HG02981 (cell line): ENCODE measurements at regions not wholly inside any gene's neighbourhood (a gene's known extent, or its start where the extent isn't known, plus 50 kb on each side); places are given as distances from the start of the nearest gene placed in this dataset.
"Not testable (repeated sequence)": the region's sequence is repeated elsewhere in the genome, so short reads cannot be mapped to it uniquely, and the experiment has no call there.

Experiments
- ATAC-seq: cut with Tn5 transposase; IDR thresholded peaks from one replicate; pipeline ENCODE4 v1.9.1; 2021; ENCODE audit warnings: mild to moderate bottlenecking, moderate library complexity; ENCODE audit not compliant: unreplicated experiment

DNA sequence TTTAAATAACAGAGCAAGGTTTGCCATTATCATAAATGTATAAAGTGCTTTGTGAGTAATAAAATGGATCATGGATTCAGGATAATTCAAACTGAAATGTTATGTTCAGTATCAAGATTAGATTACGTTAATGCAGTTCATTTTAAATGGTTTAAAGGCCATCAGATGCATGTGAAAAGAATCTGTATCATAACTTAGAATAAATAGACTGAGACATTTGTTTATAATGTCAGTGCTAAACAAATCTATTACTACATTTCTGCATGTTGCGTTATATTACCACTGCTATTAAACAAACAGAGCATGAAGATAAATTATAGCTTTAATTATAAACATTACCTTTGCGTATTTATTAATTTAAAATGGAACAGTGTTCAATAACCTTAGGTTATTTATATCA, 160.2 kb downstream of the TOX3 start:
- no peak for ATAC-seq

DNA sequence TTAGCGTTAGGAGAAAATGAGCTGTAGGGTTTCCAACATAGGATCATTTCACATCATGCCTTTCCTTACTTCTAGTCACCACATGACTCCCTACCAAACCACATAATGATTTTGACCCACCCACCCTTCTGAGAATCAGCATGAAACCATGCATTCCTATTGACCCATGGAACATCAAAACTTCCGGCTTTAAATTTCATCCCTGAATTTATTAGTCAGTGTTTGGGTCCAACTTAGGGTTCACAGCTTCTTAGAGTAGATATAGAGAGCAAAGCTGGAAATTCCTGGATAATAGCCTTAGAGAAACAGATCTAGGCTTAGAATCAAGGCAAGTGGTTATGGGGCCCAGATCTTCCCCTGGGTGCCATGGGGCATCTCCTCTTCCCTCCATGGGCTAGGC, 162.6 kb downstream of the TOX3 start:
- no peak for ATAC-seq

DNA sequence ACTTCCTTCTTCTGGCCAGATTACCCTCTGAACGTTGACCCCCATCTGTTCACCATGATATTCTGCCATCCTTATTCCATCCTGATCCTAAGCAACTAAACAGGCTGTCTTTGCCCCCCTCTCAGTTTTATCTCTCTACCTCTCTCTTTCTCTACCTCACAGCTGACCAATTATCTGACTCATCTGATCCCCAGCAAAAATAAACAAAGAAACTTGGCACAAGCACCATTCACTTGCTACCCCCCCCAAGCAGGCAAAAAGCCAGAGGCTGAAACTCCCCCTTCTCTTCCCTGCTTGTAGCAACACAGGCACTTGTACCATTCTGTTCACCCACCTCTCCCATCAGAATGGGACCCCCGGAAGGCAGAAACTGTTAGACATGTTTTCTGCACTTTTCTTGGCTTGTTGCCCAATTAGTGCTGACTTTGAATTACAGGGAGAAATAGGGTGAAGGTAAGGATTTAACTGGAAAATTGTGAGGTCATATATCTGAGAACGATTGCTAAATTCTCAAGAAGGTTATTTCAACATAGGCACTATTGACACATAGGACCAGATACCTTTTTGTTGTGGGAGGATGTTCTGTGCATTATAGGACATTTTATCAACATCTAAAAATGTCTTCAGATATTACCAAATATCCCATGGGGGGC, 163.2 kb downstream of the TOX3 start:
- ATAC-seq, result no peak

DNA sequence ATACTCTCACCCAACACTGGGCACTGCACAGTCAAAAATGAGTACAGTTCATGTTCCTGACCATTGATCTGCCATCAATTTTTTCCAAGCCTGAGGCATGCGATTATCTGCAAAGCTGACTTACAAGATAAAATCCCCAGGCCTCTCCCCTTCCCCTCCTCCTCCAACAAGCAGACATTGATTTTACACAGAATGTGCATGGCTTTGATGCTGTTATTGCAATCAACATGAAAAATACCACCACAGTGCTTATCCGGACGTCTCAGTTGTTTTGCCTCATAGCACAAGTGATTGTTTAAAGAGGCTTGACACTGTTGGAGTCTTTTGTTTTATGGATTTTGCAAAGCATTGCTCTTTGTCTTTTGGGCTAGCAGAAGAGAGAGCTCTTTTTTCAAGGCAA, 163.8 kb downstream of the TOX3 start:
- no peak for ATAC-seq

DNA sequence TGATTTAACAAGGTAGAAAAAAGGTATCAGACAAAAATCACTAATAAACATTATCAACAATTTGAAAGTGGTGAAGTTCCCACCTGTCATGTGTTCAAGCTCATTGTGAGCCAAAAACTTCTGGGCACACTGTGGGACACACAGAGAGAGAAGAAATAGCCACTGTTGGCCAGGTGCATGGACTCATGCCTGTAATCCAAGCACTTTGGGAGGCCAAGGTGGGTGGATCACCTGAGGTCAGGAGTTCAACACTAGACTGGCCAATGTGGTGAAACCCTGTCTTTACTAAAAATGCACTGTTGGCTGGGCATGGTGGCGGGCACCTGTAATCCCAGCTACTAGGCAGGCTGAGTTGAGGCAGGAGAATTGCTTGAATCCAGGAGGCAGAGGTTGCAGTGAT, 167.4 kb downstream of the TOX3 start:
- ATAC-seq, result no peak

DNA sequence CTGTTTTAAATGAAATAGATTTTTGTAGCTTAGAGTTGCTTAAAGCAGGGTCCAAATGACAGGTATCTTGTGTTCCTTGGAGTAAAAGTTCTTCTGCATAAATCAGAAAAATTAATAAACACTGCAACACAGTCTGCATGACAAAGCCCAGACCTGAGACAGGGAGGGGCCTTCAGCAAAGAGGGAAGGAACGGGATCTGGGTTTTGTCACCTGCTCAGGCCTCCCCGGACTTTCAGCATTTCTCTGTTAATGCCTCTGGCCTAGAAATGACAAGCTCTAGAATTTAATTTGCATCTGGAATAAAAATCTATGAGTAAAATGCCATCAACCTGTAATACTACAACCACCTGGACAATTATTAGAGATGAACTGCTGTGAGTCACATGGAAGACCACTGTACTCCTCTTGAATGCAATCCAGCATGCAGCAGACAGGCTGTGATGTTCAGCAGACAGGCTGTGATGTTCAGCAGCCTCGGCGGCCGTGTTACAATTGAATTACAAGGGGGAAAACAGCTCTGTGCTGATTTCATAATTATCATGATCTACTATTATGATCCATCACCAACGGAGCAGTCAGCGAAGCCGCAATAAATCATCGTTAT, 170.2 kb downstream of the TOX3 start:
- ATAC-seq, result no peak

DNA sequence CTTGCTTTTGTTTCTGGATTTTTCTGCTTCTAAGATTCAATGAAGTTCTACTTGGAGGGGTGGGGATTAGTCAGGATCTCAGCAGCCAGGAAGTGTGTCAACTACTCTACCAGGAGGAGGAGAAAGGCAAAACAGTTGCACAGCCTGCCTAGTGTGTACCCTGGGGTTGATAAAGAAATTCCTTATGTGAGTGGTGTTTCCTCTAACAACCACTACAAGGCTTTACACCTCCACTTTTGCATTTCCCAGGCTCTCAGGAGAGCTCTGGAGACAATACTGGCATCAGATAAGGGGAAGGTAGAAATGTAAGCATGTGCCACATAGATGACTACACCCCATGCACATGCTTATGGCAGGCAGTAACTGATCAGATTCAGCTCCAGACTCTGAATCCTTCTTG, 174.6 kb downstream of the TOX3 start:
- no peak for ATAC-seq

DNA sequence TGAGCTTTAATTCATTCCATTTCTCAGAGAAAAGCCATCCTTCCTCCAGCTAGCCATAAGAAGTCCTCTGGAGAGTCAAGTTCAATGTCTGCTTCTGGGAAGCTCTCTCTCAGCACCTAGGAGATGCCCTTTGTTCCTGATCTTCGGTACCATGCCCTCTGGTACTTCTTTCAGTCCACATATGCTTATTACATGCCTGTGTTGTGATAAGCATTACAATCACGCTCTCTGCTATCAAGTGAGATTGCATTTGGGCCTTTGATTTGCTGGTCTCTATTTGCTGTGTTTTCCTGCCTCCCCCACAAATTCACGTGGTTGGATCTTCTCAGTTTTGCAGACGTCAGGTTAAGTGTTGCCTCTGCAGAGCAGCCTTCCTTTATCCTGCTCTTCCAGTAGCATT, 178.1 kb downstream of the TOX3 start:
- no peak for ATAC-seq

DNA sequence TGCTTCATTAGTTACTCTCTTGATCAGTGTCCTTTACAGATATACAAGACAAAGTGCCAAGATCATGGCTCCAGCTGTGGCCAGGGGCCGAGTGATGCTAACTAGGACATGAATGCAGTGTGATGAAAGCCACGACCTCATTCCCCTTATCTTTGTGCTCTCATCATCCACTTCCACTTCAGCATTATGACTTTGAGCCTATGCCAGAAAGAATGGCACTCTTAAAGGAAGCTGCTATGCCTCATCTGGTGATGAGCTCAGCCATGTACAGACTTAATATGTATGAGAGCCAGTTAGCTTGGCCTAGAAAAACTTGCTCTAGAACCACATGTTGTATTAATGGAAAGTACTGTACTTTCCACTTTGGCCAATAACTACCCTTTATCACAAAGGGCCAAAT, 179.1 kb downstream of the TOX3 start:
- ATAC-seq, result no peak

DNA sequence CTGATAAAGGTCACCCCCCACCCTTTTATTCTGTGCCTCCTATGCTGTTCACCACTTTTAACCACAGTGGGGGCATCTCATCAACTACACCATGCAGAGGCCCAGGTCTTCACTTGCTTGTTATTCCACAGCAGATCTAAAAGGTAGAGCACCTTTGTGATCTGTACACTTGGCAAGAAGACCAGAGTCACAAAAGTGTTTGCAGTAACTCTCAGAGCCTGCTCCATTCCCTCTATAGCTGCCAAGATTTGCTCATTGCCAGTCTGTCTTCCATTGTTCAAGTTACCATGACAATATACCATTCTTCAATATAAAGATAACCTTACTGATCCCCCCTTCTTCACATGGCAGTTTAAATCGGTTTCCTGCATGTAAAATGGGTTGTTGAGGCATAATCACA, 180.0 kb downstream of the TOX3 start:
- ATAC-seq, result no peak

DNA sequence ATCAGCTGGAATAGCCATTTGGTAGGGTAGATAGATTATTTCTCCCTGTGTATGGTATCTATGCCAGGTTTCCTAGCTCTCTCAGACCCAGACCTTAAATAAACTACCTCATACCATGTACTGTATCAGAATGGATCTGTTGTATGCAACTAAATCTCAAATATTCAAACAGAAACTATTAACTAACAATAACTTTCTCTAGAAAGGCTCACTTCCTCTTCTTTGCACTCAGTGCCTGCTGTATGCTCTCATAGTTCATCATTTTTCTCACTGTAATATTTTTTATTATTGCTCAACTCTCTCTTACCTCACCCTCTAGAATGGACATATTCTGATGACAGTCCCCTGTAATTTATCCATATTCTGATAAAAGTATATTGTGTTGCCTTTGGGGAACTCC, 182.4 kb downstream of the TOX3 start:
- no peak for ATAC-seq

DNA sequence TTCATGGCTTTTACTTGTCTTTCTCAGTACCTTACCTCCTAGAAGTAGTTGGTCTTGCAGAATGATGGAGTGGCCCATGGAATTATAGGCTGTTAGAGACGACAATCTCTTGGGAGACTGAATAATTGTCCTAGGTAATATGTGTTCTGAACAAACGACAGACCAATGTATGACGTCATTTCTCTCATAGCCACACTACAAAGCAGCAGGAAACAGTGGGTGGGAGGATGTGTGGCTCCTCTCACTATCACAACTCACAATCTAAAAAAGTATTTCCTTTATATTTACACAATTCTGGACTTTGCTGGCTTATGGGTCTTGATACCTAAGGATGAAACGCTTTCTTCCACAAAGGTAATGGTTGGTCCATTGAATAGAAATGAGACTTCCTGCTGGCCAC, 183.9 kb downstream of the TOX3 start:
- ATAC-seq, result no peak

DNA sequence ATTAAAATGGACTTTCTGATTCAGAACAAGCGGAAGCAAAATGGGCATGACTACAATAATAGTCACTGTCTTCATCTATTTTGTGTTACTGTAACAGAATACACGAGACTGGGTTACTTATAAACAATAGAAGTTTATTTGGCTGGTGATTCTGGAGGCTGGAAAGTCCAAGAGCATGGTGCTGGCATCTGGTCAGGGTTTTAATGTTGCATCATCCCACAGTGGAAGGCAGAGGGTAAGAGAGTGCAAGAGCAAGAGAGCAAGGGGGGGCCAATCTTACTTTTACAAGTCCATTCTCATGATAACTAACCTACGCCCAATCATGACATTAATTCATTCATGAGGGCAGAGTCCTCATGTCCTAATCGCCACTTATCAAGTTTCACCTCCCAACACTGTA, 189.2 kb downstream of the TOX3 start:
- no peak for ATAC-seq

DNA sequence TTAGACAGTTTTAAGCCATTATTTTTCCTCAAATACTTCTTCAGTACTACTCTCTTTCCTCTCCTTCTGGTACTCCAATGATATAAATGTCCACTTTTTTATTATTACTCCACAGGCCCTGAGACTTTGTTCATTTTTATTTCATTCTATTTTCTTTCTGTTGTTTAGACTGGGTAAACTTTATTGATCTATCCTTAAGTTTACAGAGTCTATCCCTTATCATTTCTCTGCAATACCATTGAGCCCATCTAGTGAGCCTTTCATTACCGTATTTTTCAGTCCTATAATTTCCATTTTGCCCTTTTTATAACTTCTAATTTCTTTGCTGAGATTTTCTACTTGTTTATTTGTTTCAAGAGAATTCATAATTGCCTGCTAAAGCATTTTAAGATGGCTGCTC, 193.7 kb downstream of the TOX3 start:
- ATAC-seq, result no peak

DNA sequence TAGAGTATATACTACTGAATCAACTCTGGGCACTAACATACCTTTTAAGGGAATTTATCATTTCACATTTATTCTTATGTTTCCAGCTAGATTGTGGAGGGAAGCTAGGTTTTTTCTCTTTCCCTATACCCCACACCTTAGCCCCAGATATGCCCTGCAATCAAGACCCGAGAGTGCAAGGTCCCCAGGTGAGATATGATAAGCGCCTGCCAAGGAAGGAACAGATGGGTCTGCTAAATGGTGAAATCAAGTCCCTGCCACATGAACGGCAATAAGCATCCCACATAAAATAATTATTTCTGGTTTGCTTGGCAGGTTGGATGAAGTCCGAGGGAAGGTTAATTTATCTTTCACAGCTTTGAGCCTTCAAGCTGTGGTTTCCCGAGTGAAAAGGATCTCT, 195.5 kb downstream of the TOX3 start:
- no peak for ATAC-seq

DNA sequence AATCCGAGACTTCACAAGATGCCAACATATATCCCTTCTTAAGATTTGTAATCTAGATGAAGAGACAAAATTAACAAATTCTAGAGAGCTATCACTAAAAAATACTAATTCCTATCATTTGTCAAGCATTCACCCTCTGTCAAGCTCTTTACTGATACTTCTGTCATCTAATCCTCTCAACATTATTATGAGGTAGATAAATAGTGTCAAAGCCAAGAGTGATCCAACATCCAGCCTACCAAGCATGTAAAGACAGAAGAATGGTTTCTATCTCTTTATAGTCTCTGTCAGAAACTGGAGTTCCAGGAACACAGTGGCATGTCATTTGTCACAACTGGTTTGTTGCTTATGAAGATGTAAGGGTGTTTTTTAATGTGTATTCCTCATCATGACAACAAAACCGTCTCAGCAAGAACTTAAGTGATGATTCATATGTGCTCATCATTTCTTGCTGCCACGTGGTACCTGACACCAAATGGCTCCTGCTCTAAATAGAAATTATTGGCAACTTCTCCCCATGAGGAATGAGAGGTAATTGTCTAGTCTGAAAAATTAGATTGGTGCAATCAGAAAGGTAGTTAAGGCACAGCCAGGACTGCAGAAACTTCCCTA, 196.8 kb downstream of the TOX3 start:
- ATAC-seq, result no peak

DNA sequence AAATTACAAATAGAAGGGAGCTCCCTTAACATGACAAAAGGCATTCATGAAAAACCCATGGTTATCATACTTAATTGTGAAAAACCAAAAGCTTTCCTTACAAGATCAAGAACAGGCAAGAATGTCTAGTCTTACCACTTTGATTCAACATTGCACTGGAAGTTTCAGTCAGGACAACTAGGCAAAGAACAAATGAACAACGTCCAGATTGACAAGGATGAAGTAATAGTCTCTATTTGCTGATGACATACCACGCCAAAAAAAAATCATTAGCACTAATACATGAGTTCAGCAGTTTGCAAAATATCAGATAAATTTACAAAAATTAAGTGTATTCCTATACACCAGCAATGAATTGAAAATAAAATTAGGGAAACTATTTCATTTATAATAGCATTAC, 200.2 kb downstream of the TOX3 start:
- ATAC-seq, result no peak

DNA sequence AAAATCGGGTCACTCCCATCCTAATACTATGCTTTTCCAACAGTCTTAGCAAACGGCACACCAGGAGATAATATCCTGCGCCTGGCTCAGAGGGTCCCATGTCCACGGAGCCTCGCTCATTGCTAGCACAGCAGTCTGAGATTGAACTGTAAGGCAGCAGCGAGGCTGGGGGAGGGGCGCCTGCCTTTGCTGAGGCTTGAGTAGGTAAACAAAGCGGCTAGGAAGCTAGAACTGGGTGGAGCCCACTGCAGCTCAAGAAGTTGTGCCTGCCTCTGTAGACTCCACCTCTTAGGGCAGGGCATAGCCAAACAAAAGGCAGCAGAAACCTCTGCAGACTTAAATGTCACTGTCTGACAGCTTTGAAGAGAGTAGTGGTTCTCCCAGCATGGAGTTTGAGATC, 213.3 kb downstream of the TOX3 start:
- not testable (repeated sequence) for ATAC-seq

DNA sequence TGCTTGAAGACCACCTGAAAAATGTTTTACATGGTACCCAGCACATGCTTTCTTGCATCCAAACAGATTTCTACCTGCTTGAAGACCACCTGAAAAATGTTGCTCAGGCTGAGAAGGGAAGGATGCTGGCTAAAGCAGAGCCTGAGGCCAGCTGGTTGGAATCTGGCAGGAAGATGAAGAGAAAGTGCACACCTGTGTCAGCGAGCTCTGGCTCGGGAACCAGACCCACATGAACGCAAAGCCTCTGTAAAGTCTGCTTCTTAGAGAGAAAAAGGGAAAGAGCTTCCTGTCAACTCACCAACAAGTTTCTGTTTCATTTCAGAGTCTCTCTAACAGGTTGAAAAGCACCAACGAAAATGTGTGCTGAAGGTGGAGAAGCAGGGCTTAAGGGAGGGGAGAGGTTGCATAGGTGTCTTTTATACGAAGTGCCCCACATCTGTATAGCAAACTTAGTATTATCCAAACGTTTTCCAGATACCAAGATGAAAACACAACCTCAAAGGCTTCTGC, 226.0 kb downstream of the TOX3 start:
- ATAC-seq, result no peak

DNA sequence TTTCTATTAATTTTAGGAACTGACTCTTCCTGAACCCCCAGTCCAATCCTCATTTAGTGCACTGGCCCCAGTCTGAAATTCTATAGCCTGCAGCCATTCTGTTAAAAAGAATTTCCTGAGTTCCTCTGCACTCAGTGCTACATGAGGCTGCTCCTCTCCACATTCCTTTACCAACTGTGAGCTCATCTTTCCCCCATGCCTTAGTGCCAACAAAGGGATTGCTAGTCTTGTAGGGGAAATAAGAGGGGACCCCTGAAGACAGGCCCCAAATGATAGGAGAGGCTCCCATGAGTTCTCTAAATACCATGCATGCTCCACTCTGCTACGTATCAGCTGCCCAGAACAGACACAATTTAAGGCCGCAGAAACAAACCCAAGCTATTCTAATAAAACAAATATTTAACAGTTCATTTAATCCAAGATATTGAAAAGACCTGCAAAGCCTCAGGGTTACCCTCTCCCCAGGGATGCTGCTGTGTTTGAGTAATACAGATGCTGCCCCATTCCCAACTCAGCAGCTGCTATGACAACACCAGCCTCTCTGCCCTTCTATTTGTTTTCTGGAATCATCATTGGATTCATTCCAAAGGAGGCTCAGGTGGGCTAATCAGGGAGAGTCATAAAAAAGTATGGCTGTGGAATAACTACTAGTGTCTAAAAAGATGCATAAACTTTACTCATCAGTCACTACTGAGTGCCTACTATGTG, 228.5 kb downstream of the TOX3 start:
- no peak for ATAC-seq

DNA sequence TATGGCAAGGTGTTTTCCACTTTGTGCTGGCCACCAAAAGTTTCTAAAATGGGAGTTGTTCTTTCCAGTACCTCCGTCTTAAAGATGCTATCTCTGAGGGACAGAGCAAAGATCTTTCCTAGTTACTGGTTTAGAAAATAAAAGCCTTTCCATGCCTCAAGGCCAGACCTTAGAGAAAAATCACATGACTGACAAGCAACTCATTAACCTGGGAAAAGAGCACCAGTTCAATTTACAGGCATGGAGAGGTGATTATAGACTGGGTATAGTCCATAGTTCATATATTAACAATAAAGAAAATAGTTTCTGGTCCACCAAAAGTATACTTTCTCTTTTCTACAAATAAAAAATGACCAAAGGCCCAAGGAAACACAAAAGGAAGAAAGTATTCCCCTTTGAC, 230.7 kb downstream of the TOX3 start:
- no peak for ATAC-seq

DNA sequence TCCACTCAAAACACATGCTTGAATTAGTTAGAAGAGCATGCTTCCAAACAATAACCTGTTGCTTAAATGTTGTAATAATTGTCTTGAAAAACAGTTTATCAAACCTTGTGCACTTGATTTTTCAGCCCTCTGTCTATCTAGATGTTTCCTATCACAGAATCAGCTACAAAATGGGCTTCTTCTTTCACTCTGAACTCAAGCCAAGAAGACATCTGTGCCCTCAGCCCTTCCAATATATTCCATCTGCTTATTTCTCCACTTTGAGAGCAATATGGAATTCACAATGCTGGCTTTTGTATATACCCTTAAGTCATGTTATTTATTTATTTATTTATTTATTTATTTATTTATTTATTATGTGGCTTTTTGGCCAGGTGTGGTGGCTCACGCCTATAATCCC, 234.2 kb downstream of the TOX3 start:
- ATAC-seq, result no peak
